MM.1S (cell line): ENCODE measurements at regions not wholly inside any gene's neighbourhood (a gene's known extent, or its start where the extent isn't known, plus 50 kb on each side); places are given as distances from the start of the nearest gene placed in this dataset.

Source experiments
- DNase-seq: peaks from one replicate; pipeline ENCODE4 v3.0.0-alpha.2; 2015
- H2AFZ ChIP-seq: fragments of 300-600 bp; sonication (generic); 2 replicates; pipeline ENCODE4 v1.6.0; 2016; ENCODE audit warnings: antibody characterized with exemption, low read length
- H3F3A ChIP-seq: fragments of 300-600 bp; sonication (generic); 2 replicates; pipeline ENCODE4 v1.6.1; 2016; ENCODE audit warnings: mild to moderate bottlenecking, antibody characterized with exemption, low read length, moderate library complexity, mixed read lengths; ENCODE audit not compliant: insufficient read depth
- H3K27ac ChIP-seq: fragments of 300-600 bp; sonication (generic); 2 replicates; pipeline ENCODE4 v1.5.1; 2016; ENCODE audit warnings: mild to moderate bottlenecking, low read length
- H3K27me3 ChIP-seq: fragments of 300-600 bp; sonication (generic); replicated peaks from 2 replicates; pipeline ENCODE4 v1.6.0; 2016; ENCODE audit warnings: low read length; ENCODE audit not compliant: insufficient read depth
- H3K36me3 ChIP-seq: fragments of 300-600 bp; sonication (generic); replicated peaks from 2 replicates; pipeline ENCODE4 v1.6.1; 2016; ENCODE audit warnings: mild to moderate bottlenecking, low read length, mixed read lengths; ENCODE audit not compliant: insufficient read depth
- H3K4me1 ChIP-seq: fragments of 300-600 bp; sonication (generic); 2 replicates; pipeline ENCODE4 v1.6.1; 2016; ENCODE audit warnings: low read length, mixed read lengths
- H3K4me2 ChIP-seq: fragments of 300-600 bp; sonication (generic); 2 replicates; pipeline ENCODE4 v1.6.0; 2016; ENCODE audit warnings: low read depth, low read length
- H3K4me3 ChIP-seq: fragments of 300-600 bp; sonication (generic); 2 replicates; pipeline ENCODE4 v1.5.1; 2016; ENCODE audit warnings: low read length, mixed read lengths
- H3K79me2 ChIP-seq: fragments of 300-600 bp; sonication (generic); 2 replicates; pipeline ENCODE4 v1.6.1; 2016; ENCODE audit warnings: mixed run types, low read length, mixed read lengths
- H3K9ac ChIP-seq: fragments of 300-600 bp; sonication (generic); 2 replicates; pipeline ENCODE4 v1.6.1; 2016; ENCODE audit warnings: low read length, mixed read lengths
- H3K9me2 ChIP-seq: fragments of 300-600 bp; sonication (generic); replicated peaks from 2 replicates; pipeline ENCODE4 v1.6.1; 2016; ENCODE audit warnings: mild to moderate bottlenecking, low read length, mixed read lengths; ENCODE audit not compliant: insufficient read depth
- H3K9me3 ChIP-seq: fragments of 300-600 bp; sonication (generic); replicated peaks from 2 replicates; pipeline ENCODE4 v1.6.1; 2016; ENCODE audit warnings: mild to moderate bottlenecking, low read length, mixed read lengths; ENCODE audit not compliant: insufficient read depth
- H4K20me1 ChIP-seq: fragments of 300-600 bp; sonication (generic); 2 replicates; pipeline ENCODE4 v1.6.1; 2016; ENCODE audit warnings: mild to moderate bottlenecking, low read length, moderate library complexity, mixed read lengths; ENCODE audit not compliant: insufficient read depth
- EZH2 ChIP-seq: fragments of 300-600 bp; sonication (generic); optimal IDR thresholded peaks from 2 replicates; pipeline ENCODE3; 2017; ENCODE audit warnings: low read depth, mild to moderate bottlenecking, antibody characterized with exemption, low read length, mixed read lengths
- EZH2phosphoT487 ChIP-seq: fragments of 300-600 bp; sonication (generic); IDR thresholded peaks from 2 replicates; pipeline ENCODE4 v1.6.1; 2018; ENCODE audit warnings: antibody characterized with exemption, low read length
- TF ChIP-seq, protein P1 (sequence below): fragments of 300-600 bp; sonication (generic); IDR thresholded peaks from 2 replicates; pipeline ENCODE4 v1.5.1; 2016; ENCODE audit warnings: antibody characterized with exemption, low read length, mixed read lengths

DNA sequence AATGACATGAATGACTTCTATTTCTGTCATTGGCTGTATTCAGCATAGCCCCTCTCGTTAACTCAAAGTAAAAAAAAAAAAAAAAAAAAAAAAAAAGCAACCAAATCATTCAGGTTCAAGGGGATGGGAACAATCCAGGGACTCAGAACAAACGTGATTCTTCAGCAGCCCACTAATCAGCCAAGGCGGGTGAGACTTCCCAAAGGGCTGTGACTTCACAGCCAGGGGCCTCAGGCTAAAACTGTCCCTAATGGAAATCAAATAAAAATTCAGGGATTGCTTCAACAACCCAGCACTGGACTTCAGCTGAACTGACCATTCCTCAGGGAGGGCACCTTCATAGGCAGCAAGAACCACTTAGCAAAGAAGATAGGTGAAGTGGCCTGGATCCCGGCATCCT, 86.2 kb upstream of the FAM169A start:
- DNase-seq, result no peak
- no peaks in the 10 kb centered on the region for H3K27me3 ChIP-seq
- no peaks in the 10 kb centered on the region for H3K36me3 ChIP-seq
- no peak overlapping the region for H3K27ac ChIP-seq
- TF ChIP-seq EZH2phosphoT487, result no peak
- no peak for TF ChIP-seq EZH2
- TF ChIP-seq, protein P1, sequence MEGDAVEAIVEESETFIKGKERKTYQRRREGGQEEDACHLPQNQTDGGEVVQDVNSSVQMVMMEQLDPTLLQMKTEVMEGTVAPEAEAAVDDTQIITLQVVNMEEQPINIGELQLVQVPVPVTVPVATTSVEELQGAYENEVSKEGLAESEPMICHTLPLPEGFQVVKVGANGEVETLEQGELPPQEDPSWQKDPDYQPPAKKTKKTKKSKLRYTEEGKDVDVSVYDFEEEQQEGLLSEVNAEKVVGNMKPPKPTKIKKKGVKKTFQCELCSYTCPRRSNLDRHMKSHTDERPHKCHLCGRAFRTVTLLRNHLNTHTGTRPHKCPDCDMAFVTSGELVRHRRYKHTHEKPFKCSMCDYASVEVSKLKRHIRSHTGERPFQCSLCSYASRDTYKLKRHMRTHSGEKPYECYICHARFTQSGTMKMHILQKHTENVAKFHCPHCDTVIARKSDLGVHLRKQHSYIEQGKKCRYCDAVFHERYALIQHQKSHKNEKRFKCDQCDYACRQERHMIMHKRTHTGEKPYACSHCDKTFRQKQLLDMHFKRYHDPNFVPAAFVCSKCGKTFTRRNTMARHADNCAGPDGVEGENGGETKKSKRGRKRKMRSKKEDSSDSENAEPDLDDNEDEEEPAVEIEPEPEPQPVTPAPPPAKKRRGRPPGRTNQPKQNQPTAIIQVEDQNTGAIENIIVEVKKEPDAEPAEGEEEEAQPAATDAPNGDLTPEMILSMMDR, result no peak
- no peak overlapping the region for H3K4me2 ChIP-seq
- no peaks in the 10 kb centered on the region for H3K9me2 ChIP-seq
- H2AFZ ChIP-seq, result no peak overlapping the region
- no peaks in the 10 kb centered on the region for H3K9me3 ChIP-seq
- no peaks in the 10 kb centered on the region for H4K20me1 ChIP-seq
- H3K4me1 ChIP-seq, result no peaks in the 10 kb centered on the region
- H3K79me2 ChIP-seq, result no peaks in the 10 kb centered on the region
- H3K9ac ChIP-seq, result no peak overlapping the region
- no peaks in the 10 kb centered on the region for H3F3A ChIP-seq
- H3K4me3 ChIP-seq, result no peak overlapping the region

DNA sequence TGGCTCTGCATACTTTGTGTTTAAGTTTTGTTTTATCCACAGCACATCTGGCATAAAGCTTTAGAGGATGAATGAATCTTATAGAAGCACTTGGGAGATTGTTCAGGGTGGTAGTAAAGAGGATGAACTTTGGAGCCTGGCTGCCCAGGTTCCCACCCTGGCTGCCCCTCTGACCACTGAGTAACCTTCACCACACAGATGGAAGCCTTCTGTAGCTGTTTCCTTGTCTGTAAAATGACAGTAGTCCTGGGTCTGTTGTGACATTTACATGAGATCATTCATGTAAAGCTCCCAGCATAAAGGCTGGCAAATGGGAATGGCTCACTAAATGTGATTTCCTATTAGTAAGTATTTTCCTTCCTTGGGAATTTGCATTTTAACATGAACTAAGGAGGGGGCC, 85.7 kb upstream of the FAM169A start:
- H4K20me1 ChIP-seq, result no peaks in the 10 kb centered on the region
- no peaks in the 10 kb centered on the region for H3K4me1 ChIP-seq
- DNase-seq, result no peak
- no peaks in the 10 kb centered on the region for H3K36me3 ChIP-seq
- no peak overlapping the region for H3K4me2 ChIP-seq
- H3K4me3 ChIP-seq, result no peak overlapping the region
- no peaks in the 10 kb centered on the region for H3F3A ChIP-seq
- no peaks in the 10 kb centered on the region for H3K9me3 ChIP-seq
- no peaks in the 10 kb centered on the region for H3K9me2 ChIP-seq
- H3K27ac ChIP-seq, result no peak overlapping the region
- no peak overlapping the region for H3K9ac ChIP-seq
- H3K79me2 ChIP-seq, result no peaks in the 10 kb centered on the region
- no peaks in the 10 kb centered on the region for H3K27me3 ChIP-seq
- no peak for TF ChIP-seq EZH2phosphoT487
- no peak for TF ChIP-seq EZH2
- TF ChIP-seq, protein P1, result no peak
- H2AFZ ChIP-seq, result no peak overlapping the region

DNA sequence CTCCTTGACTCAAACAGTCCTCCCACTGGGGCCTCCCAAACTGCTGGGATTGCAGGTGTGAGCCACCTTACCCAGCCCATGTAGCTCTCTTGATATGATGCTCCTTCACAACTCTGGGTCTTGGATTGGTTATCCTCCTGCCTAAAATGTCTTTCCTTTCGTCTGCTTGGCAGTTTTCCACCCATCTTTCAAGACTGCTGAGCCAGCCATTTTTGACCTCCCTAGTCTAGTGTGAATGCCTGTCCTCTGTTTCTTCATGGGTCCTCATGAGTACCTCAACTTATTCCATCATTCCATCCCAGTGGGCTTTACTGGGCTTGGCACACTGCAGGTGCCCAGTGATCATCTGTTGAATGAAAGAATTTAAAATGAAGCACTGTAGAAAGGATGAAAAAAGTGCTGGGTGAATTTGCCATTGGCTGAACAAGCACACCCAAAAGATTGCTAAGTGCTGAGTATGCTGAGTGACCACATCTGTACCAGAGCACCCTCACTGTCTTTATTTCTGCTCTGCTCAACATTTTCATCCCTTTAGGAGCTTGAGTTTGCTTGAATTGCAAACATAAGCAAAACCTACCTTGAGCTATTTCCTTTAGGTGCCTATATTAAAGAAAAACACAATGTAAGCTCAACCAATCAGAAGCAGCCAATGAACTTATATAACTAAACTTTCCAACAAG, 84.8 kb upstream of the FAM169A start:
- Histone ChIP-seq H3K9ac (no peak overlapping the region), H3F3A (no peaks in the 10 kb centered on the region), H3K27me3 (no peaks in the 10 kb centered on the region), H3K9me3 (no peaks in the 10 kb centered on the region), H3K27ac (no peak overlapping the region), H4K20me1 (no peaks in the 10 kb centered on the region), H3K79me2 (no peaks in the 10 kb centered on the region), H2AFZ (no peak overlapping the region), H3K4me1 (no peaks in the 10 kb centered on the region), H3K36me3 (no peaks in the 10 kb centered on the region), H3K9me2 (no peaks in the 10 kb centered on the region), H3K4me3 (no peak overlapping the region), H3K4me2 (no peak overlapping the region)
- TF ChIP-seq, protein P1, result no peak
- no peak for TF ChIP-seq EZH2
- TF ChIP-seq EZH2phosphoT487, result no peak
- DNase-seq, result no peak
